Hepatic stellate cell (primary cell): ENCODE measurements at regions not wholly inside any gene's neighbourhood (a gene's known extent, or its start where the extent isn't known, plus 50 kb on each side); places are given as distances from the start of the nearest gene placed in this dataset.
A peak's percentile ranks its signal among the peaks of the same experiment; 100 is the strongest.
"Not testable (repeated sequence)": the region's sequence is repeated elsewhere in the genome, so short reads cannot be mapped to it uniquely, and the experiment has no call there.

Experiments used
- DNase-seq: peaks from one replicate; pipeline ENCODE4 v3.0.0; 2011; ENCODE audit warnings: low spot score

DNA sequence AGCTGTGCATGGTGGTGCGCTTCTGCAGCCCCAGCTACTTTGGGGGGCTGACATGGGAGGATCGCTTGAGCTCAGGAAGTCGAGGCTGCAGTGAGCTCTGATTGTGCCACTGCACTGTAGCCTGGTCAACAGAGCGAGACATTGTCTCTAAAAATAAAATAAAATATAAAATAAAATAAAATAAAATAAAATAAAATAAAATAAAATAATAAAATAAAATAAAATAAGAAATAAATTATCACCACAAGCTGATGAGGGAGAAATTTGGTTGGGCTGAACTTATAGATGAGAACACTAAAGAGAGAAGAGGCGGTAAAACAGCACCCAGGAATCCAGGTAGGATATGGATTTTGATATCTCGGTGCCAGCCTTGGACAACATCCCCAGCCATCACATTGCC lies 933.7 kb downstream of the NLGN4X start:
- no peak for DNase-seq

DNA sequence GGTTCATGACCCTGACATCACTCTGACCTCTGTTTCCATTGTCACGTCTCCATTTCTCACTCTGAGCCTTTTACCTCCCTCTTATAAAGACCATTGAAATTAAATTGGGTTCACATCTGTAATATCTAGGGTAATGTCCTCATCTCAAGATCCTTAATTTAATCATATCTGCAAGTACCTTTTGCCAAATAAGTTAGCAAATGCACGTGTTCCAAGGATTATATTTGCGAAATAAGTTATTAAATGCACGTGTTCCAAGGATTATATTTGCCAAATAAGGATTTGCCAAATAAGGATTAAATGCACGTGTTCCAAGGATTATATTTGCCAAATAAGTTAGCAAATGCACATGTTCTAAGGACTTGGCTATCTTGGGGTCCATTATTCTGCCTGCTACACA lies 938.0 kb downstream of the NLGN4X start:
- no peak for DNase-seq

DNA sequence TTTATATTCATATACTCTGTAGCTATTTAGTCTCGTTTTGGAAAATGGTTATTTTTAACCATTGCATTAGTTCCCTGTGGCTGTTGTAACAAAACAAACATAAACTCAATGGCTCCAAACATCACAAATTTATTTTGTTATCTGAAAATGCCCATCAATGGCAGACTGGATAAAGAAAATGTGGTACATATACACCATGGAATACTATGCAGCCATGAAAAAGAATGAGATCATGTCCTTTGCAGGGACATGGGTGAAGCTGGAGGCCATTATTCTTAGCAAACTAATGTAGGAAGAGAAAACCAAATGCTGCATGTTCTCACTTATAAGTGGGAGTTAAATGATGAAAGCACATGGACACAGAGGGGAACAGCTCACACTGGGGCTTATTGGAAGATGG lies 938.7 kb downstream of the NLGN4X start:
- DNase-seq = not testable (repeated sequence)

DNA sequence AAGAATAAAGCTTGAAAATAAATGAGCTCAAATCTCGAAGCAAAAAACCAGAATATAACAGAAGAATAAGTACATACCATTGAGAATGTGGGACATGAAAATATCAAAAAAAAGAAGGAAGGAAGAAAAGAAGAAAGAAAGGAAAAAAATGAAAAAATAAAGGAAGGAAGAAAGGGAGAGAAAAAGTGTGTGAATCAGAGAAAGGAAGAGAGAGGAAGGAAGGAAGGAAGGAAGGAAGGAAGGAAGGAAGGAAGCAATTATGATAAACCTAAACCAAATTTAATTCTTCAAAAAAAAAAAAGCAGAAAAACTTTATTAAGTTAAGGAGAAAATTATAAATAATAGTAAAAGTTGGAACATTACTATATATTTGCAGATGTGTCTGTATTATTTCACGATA lies 949.8 kb downstream of the NLGN4X start:
- DNase-seq = no peak

DNA sequence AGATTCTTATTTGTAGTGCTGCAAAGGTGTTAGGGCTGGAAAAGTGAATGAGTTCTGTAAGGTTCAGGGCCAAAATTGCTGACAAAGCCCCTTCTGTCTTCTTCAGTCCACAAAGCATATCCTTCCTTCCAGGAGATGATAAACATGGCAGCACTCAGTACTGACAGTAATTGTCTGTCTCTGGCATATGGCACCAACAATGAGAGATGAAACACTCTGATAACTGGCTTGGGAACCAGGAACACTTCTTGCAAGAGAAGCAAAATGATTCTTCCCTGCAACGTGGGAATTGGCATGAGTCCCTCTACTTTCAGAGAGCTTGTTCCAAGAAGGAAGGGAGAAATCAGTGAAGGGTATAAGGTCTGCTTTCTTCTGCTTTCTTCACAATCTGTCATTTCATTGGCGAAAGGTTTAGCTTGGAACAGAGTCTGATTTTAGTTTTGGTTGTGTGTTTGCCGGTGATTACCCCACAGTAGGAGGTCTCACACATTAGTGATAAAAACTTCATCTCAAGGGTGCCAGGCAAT lies 963.3 kb downstream of the NLGN4X start:
- DNase-seq = no peak

DNA sequence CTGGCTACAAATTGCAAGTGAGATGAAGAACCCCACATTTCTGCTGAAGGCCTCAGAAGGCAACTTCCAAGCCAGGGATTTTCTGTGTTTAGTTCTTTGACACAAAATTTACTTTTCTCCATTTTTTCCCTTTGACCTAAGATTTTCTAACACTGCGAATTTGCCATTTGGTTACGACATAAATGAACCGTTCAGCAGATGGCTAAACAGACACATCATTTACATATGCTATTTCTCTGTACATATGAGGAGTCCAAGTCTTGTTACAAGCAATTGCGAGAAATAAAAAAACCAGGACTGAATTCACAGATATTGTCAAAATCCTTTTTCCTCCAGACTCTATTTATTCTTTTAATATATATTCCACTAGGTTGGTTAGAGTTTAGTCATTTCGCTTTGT lies 978.6 kb downstream of the NLGN4X start:
- no peak for DNase-seq

DNA sequence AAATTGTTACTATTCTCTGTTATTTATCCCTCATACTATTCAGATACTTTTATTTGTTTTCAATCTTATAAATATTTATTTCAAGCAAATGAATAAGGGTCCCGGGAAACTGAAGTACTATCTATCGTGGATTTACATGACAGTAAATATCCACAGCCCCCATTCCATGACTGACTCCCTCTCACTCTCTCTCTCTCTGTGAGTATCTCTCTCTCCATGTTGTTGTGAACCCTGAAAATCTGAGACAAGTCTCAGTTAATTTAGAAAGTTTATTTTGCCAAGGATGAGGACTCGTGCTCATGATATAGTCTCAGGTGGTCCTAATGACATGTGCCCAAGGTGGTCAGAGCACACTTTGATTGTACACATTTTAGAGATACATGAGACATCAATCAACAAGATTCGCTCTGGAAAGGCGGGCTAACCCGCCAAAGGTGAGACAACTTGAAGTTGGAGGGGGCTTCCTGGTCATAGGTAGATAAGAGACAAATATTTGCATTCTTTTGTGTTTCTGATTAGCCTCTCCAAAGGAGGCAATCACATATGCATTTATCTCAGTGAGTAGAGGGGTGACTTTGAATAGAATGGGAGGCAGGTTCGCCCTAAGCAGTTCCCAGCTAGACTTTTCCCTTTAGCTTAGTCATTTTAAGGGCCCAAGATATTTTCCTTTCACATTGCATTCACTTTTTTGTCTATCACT lies 986.4 kb downstream of the NLGN4X start:
- DNase-seq = no peak

DNA sequence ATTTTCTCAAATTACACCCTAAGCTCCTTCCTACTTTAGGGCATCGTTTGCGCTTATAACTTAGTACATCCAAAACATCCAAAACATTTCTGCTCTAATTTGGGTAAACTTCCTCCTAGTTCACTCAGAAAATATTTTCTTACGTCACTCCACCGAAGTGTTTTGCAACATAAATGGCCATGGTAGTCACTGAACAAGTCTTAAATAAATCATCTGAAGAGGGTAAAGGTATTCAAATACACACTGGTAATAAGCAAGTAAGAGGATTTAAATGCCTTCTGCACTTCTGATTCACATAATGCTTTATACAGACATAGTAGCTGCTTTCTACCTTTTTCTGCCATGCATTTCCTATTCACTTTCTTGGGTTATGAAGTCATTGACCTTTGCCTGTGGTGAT lies 991.9 kb downstream of the NLGN4X start:
- DNase-seq = no peak

DNA sequence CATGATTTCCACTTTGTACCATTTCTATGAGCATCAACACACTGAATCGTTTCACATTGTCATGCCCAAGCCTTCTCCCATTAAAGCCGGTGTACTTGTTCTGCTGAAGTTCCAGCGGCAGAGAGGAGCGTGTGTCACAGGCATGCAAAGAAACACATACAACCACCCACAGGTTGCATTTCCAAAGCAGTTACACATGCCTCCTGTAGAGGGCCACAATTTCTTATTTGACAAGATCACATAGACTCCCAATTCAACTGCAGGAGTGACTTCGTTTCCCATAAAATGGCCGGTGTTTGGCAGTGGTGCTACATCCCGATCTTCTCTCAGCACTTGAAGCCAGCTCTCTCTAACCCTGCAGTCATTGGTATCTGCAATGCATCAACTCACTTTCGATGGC lies 992.6 kb downstream of the NLGN4X start:
- DNase-seq = no peak

DNA sequence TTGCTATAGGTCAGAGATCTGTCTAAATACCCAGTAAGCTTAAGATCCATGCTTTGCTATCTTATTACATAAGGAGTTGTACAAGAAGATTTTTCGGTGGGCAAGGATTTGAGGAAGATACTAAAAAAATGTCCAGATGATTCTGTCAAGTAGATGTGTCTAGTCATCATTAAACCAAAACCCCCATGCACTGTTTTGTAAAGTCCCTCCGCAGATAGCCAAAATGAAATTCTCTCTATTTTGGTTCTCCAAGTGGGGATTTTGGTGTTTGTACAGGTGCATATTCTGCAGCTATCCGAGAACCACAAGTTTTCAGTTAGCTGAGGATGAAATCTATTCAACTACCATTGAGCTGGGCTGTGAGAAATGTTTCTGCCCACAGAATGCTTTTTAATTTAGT lies 994.8 kb downstream of the NLGN4X start:
- DNase-seq = no peak

DNA sequence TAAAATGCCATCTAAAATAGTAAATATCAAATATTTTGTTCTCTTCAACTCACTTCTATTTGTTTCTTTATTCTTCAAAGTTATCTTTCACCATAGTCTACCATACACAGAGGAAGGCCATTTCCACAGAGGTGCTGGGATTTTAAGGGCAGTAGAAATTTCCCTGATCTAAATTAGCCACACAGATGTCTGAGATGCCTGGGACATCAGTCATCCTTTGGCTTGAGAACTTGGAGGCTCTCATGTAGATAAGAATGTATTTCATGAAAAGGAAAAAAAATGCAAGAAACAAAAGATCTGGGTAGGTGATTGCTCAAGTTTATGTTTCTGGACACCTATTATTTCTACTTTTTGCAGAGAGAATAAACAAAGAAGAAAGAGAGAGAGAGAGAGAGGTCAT lies 1008.2 kb downstream of the NLGN4X start:
- no peak for DNase-seq

DNA sequence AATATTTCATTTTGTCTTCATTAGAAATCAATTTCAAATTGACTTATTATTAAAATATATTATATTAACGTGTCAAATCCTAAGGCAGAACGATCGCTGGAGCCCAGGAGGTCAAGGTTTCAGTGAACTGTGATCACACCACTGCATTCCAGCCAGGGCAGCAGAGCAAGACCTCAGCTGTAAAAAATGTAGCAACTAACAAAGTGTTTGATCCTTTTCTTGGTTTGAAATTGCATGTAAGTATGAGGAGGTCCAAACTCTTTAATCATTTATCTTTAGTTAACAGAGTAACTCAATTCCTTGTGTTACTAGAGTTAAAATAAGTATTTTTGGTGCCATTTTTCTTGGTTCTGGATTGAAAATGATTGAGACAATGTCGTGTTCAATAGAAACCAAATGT lies 1033.9 kb downstream of the NLGN4X start:
- no peak for DNase-seq

DNA sequence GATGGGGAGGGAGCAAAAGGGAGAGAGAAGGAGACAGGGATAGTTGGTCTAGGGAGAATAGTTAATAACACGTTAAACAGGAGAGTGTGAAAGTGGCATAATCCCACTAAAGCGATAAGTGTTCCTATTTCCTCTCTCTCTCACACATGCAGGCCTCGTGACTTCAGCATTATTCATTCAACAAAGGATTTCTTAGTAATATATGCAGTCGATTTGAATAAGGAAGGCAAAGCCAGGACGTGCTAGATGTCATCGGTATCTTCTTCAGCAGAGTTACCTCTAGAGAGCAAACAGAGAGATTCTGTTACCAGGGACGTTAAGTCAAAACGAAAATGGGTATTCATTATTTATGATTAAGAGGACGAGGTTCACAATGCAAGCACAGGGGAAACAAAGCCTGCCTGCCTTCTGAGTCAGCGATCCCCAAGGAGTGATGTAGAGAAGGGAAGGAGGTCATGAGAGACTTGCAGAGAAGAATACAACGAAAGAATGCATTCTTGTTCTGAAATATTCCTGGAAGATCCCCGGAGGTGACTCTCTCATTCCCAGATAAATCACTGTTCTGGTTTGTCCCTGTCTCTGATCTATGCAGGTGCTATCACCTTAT lies 1048.4 kb downstream of the NLGN4X start:
- DNase-seq = no peak

DNA sequence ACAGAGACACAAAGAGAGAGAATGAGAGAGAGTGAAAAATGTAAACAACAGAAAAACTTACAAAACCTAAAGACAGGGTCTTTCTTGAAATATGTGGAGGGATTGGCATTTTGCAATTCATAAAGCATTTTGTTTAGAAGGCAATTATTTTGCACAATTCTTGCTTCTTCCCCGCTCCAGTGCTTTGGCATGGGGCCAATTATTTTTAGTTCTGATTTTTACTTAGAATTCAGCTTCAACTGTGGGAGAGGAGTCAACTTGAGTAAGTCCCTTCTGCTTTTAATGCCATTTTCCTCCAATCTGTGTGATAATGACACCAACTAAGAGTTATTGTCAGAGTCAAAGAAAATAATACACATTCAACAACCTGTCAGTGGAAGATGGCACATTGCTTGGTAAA lies 1051.9 kb downstream of the NLGN4X start:
- DNase-seq = no peak

DNA sequence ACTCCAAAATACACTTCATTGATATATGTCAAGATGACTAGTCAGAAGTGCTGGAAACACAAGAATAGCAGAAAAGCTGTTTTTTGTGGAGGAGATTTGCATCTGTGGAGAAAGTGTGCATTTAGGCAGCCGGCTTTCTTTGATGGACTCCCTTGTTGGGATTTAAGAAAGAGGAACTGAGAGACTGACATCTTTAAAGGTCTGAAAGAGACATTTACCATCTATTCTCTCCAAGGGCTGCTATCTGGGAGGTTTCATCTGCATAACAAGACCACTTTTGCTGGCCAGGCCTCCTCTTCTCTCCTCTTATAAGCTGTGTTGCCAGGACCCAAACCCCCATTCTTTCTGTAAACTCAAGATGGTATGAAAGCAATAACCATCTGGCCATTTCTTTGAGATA lies 1065.0 kb downstream of the NLGN4X start:
- no peak for DNase-seq

DNA sequence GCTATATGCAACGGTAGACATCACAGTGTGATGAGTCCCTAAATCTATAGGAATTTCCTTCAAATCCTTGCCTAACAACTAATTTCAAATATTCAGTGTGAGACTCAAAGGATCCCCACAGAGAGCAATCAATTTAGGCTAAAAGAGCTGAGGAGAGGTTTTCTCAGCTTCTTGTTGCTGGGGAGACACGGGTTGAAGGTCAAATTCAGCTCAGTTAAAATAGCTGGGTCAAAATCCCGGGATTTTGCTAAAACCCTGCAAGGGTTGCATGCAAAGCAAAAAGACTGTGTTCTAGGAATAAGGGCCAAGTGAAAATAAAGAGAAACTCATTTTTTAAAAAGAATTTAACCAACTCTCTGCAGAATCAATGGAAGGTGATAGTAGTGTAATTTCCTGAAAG lies 1073.4 kb downstream of the NLGN4X start:
- no peak for DNase-seq

DNA sequence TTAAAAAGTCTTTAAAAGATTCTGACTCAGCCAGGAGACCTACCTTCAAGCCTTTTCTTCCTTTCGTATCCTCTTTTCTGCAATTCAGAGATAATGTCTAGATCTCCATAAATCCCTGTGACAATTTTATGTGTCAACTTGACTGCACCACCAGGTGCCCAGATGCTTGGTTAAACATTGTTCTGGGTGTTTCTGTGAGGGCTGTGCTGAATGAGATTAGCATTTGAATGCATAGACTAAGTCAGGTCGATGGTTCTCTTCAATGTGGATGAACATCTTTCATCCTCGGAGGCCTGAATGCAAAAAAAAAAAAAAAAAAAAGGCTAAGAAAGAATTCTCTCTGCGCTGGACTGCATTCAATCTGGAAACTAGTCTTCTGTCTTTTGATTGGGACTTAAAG lies 1082.7 kb downstream of the NLGN4X start:
- DNase-seq = no peak

DNA sequence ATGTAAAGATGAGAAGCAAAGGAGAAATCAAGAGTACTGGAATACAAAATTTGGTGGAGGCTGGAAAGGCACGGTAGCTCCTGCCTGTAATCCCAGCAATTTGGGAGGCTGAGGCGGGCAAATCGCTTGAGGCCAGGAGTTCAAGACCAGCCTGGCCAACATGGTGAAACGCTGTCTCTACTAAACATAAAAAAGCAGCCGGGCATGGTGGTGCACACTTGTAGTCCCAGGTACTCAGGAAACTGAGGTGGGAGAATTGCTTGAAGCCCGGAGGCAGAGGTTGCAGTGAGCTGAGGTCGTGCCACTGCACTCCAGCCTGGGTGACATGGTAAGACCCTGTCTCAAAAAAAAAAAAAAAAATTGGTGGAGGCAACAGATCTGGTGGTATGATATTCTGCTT lies 1086.0 kb downstream of the NLGN4X start:
- DNase-seq = no peak

DNA sequence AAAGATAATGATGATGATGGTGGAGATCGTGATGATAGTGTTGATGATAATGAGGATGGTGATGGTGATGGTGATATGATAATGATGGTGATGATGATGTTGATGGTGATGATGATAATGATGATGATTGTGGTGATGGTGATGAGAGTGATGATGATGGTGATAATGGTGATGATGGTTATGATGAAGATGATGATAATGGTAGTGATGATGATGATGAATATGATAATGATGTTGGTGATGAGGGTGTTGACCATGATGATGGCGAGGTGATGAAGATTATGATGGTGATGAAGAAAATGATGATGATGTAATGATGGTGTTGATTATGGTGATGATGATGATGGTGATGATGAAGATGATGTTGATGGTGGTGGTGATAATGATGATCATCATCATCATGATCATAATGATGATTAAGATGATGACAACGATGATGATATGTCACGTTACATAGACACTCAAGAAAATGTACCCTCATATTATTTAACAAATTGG lies 1106.4 kb downstream of the NLGN4X start:
- no peak for DNase-seq

DNA sequence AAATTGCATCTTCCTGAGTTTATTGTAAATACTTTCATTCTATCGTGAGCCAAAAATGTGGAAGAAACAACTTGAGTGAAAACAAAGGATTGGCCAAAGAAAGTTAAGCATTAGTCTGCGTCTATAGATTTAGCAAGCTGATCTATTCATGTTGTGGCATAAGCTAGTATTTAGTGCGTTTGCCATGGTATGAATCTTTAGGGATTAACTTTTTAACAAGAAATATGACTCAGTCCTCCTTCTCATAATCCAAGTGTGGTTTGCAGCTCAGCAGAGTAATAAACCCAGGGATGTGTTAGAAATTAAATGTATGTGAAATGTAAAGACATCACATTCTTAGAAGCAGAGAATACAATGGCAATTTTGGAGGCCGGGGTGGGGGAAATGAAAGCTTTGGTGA lies 1110.9 kb downstream of the NLGN4X start:
- DNase-seq = no peak

DNA sequence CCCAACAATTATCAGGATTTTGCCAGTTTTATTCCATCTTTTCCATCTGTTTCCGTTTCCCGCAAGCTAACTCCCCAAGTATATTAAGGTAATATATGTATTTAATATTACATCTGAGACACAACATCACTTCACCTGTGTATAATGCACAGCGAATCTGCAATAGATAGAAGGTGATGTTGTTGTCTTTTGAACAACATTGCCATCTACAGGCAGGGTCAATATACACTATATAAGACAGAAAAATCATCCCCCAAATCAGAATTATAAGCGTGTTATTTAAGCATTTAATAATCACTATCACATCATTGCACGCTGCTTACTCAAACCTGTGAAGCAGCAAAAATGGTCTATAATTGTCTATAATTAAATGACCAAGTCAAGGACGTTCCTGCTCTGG lies 1115.5 kb downstream of the NLGN4X start:
- peak; percentile 0 for DNase-seq

DNA sequence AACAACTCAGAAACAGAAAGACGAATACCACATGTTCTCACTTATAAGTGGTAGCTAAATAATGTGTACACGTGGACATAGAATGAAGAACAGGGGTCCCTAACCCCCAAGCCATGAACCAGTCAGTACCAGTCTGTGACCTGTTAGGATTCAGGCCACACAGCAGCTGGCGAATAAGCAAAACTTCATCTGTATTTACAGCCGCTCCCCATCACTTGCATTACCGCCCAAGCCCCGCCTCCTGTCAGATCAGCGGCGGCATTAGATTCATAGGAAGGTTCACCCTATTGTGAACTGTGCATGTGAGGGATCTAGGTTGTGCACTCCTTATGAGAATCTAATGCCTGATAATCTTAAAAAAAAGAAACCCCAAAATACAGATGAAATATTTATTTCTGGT lies 1128.7 kb downstream of the NLGN4X start:
- no peak for DNase-seq

DNA sequence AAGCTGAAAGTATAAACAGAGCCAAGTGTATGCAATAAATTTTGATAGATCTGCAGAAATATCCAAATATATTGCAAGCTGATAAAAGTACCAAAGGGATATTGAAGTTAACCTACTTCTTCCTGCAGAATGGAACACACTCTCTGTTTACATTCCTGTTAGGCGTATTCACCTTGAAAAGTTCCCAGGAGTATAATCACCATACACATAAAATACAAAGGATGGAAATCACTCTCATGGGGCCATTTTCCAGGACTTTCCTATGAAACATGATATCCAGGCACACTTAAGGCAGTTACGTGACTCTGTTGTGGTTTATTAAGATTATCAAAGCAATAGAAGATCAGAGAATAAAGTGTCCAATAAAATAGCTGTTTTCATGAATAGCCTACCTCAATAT lies 1142.3 kb downstream of the NLGN4X start:
- no peak for DNase-seq

DNA sequence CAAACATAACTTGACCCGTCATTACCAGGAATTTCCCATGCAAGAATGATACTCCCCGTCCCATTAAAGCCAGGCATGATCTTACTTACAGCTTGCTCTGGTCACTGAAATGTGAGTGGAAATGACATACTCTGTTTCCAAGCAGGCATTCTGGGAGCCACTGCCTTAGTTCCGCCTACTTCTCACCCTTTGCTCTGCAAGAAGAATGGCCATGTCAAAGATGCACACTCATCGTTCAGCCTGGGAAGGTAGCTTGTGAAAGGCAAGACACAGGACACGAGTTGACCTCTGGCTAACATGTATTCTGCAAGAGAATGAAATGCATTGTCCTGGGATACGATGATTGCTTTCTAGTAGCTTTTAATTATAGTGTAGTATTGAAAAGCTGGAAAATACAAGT lies 1144.4 kb downstream of the NLGN4X start:
- no peak for DNase-seq
